HK-2 (cell line): ENCODE measurements at regions not wholly inside any gene's neighbourhood (a gene's known extent, or its start where the extent isn't known, plus 50 kb on each side); places are given as distances from the start of the nearest gene placed in this dataset.
"Not testable (repeated sequence)": the region's sequence is repeated elsewhere in the genome, so short reads cannot be mapped to it uniquely, and the experiment has no call there.

Source experiments
- DNase-seq: peaks from one replicate; pipeline ENCODE4 v3.0.0-alpha.2; 2018; ENCODE audit not compliant: unreplicated experiment

GRCh38 chr7:55261386-55261770, 103.8 kb upstream of the LANCL2 start:
- DNase-seq, result no peak

DNA sequence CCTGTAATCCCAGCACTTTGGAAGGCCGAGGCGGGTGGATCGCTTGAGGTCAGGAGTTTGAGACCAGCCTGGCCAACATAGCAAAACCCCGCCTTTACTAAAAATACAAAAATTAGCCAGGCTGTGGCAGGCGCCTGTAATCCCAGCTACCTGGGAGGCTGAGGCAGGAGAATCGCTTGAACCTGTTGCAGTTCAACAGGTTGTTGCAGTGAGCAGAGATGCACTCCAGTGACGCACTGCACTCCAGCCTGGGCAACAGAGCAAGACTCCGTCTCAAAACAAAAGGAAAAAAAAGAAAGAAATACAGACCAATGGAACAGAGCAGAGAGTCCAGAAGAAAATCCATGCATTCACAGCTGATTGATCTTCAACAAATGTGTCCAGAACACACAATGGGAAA, 99.8 kb upstream of the LANCL2 start:
- not testable (repeated sequence) for DNase-seq

DNA sequence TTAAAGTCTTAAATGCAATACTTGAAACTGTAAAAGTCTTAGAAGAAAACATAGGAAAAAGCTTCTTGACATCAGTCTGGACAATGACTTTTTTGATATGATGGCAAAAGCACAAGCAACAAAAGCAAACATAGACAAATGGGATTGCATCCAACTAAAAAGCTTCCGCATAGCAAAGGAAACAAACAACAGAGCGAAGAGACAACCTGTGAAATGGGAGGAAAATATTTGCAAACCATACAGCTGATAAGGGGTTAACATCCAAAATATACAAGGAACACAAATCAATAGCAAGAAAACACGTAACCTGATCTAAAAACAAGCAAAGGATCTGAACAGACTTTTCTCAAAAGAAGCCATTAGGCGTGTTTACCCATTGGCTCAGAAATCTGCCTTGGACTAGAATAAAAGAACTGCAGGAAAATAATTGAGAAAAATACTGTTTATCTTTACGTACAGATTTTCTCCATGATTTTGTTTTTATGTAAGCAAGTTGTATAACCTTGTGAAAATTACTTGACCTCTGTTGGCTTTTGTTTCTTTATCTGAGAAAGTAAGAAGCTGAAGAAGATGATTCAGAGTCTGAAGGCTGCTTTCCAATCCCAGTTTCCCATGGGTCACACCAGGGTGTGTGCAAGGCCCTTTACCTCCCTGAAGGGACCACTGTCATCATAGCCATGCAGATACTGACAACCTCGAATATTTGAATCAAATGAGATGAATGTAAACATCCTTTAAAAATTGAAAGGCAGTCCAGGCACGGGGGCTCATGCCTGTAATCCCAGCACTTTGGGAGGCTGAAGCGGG, 99.1 kb upstream of the LANCL2 start:
- no peak for DNase-seq

DNA sequence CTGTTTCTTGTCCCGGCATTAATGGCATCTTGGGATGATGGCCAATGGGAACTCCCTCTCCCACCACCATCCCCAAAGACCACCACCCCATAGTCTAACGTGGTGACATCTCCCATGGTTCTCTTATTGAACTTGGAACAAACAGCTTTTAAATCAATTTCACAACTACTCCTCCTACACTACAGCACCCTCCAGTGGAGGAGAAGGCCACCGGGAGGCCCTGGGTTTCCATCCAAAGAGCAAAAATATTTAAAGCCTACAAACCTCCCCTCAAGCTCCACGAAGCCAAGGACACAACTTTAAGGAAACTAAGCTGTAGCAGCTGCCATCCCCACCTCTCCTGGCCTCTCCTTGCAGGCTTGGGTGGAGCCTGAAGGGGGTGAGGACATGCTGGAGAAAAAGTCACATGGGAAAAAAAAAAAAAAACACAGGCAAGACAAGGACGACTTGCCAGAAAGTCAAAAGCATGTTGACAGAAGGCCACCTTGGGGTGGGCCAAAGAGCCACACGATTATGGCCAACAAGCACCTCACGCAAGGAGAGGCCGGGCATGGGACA, 94.0 kb upstream of the LANCL2 start:
- no peak for DNase-seq

DNA sequence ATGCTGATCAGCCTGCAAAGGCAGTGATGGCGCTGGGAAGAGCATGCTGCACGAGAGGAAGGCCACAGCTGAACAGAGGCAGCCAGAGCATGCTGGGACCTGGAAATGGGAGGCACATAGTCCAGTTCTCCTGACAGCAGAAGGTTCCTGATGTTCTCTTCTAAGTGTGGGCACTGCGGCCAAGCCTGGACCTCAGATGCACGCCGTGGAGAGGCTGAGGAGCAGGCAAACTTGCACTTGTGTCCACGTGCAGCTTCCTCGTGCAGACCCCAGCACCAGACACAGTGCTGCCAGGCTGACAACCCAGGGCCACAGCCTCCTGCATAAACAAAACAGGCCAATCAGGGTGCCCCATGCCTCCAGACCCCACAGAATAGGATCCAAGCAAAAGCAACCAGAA, 93.5 kb upstream of the LANCL2 start:
- DNase-seq, result no peak

DNA sequence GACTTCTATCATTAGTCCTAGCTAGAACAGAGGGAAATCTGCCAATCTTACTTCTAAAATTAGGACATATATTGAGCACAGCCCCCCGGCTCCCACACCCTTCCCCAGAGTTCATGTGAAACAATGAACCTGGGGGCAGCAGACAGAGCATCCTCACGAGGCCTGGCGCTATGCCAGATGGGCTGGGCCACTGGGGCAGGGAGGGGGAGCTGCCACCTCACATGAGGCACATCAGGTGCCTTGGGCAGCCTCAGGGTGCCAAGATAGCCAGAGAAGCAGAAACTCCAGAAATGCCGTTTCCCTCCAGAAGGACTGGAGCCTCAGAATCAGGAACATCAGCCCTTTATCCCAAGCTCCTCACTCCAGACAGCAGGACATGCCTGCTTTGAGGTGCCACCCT, 92.8 kb upstream of the LANCL2 start:
- no peak for DNase-seq

- no peak for DNase-seq
These were observed 91.8 kb upstream of the LANCL2 start for GRCh38 chr7:55273186-55273980.

DNA sequence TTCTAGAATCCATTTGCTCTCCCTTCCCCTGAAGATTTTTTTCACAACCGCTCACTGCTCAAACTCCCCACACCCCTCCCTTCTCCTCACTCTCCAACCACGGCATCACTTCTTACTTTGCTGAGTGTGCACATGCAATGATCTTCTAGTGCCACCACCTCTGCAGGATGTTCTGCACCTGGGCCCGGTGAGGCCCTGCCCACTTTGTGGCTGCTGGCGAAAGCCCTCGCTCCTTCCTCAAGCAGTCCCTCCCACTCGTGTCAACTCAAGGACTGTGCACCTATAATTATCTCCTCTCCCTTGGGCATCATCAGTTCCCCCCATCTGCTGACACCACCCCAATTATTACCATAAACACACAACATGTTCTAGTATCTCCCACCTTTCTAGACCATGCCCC, 91.0 kb upstream of the LANCL2 start:
- DNase-seq, result no peak

DNA sequence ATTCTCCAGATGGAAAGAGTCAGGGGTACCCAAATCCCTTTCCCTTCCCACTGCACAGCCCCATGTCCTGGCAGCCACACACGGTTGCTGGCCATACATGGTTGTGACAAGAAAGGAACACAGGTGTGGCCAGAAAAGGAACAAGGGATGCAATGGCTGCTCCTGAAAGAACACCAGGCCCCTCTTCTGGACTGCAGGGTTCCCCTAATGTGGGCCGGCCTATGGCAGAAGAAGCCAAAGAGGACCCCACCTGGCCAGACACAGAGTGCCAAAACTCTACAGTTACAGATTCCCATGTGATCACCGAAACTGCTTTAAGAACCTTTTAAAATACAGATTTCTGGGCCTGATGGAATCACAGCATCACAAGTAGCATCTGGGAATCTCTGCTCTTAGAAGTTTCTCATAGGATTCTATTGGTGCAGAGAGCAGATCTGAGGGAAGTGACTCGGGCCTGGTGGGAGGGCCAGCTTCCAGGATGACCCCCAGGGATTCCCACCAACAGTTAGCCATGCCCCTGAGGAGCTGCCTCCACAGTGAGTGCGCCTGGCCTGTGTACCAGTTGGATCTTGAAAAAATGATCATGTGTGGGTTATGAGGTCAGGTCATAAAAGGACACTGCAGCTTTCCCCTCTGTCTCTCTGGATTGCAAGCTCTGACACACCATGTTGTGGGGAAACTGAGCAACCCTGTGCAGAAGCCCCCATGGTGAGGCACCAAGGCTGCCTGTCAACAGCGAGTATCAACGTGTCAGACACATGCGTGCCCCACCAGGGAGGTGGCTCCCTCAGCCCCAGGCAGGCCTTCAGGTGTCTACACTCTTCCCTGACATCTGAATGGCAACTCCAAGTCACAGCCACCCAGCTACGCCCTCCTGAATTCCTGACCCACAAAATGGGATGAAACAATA, 89.6 kb upstream of the LANCL2 start:
- DNase-seq, result no peak

DNA sequence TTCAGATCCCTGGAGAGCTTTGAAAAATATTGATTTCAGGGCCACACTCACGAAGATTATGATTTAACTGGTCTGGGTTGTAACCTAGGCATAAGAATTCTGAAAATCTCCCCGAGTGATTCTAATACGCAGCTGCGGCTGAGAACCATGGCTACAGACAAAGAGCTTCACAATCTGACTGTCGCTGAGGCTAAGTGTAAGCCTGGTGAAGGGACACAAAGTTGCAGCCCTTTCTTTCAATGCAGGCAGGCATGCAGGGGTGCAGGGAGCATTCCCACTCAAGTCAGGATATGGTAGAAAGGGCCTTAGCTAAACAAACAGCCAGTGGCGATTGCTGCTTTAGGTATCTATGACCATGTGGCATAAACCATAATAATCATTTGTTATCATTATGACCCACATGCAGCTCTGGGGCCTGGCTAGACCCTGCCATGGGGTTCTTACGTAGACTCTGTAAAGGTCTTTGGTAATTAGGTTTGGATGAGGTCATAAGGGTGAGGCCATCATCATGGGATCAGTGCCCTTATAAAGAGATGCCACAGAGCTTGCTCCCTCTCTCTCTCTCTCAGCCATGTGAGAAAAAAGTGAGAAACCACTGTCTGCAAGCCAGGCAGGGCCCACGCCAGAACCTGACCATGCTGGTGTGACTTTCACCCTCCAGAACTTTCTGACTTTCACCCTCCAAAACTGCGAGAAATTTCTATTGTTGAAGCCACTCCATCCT, 88.4 kb upstream of the LANCL2 start:
- DNase-seq, result no peak

DNA sequence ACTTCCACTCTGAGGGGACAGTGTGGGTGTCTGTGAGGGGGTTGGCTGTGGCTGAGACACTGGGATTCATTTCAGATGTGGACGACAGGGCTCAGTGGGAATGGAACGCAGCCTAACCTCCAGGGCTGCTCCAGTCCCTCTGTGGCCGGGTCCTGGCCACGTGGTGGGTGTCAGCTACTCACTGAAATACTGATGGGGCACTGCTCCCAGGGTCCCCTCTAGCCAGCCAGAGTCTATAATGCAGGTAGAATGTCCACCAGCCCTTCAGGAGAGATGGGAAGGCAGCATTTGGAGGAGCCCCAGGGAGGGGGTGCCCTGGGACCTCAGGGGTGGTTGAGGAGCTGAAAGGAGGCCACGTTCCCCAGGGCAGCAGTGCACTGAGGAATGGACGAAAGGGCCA, 87.2 kb upstream of the LANCL2 start:
- no peak for DNase-seq

- no peak for DNase-seq
These were observed 86.8 kb upstream of the LANCL2 start for GRCh38 chr7:55278321-55278720.

GRCh38 chr7:55279080-55279845, 85.9 kb upstream of the LANCL2 start:
- no peak for DNase-seq

GRCh38 chr7:55280031-55280454, 85.1 kb upstream of the LANCL2 start:
- DNase-seq, result peak; percentile 46

DNA sequence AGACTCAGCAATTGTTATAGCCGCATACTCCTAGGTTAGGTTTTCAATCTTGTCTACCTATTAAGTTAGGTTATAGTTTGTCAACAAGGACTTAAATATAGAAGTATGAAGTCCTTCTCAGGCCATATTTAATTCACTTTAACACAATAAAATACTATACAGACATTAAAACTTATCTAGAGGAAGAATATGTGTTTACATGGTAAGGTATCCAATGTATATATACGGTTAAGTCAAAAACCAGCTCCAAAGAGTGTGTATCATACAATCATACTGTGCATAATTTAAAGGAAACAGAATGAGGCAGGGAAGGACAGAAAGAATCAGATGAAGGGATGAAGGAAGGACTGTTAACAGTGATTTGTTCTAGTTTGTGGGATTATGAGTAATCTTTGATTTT, 79.5 kb upstream of the LANCL2 start:
- DNase-seq, result no peak

DNA sequence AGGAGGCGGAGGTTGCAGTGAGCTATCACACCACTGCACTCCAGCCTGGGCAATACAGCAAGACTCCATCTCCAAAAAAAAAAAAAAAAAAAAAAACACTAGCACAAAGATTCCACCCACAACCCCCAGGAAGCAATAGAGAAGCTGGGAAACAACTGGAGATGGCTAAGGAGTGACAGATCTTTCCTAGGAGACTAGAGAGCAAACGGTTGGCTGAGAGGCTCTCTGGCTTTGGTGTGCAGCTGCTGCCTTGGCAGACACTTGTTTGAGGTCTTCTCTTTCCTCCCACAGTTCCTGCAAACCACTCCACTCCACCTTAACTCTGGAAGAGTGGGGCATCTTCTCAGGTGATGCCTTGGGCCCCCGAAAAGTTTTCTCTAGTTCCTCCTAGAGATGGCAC, 78.5 kb upstream of the LANCL2 start:
- DNase-seq, result no peak

DNA sequence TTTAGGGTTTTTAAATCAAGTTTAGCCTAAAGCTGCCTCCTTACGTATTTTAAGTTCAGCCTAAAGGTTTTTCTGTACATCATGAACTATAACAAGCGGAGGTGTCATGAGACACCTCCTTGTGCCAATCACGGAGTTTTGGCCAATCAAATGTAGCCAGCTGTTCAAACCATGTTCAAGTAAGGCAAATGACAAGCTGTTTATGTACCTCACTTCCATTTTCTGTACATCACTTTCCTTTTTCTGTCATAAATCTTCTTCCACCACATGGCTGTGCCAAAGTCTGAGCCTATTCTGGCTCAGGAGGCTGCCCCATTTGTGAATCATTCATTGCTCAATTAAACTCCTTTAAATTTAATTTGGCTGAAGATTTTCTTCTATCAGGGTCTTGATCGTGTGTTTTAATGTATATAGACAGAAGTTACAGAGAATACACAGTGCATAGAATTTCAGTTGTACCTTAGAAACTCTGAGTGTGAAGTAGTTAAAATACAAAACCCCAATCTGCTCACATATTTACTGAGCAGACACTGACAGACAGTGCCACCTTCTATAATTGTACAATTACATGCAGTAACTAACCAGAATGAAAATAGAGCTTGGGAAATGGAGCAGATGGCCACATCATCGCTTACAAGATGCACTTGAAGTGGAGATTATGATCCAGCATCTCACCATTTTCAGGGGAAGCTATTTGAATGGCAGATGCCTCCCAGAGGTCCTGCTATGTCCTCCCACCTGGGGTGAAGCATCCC, 76.9 kb upstream of the LANCL2 start:
- DNase-seq, result no peak

- no peak for DNase-seq
These were observed 69.1 kb upstream of the LANCL2 start for GRCh38 chr7:55296070-55296469.

DNA sequence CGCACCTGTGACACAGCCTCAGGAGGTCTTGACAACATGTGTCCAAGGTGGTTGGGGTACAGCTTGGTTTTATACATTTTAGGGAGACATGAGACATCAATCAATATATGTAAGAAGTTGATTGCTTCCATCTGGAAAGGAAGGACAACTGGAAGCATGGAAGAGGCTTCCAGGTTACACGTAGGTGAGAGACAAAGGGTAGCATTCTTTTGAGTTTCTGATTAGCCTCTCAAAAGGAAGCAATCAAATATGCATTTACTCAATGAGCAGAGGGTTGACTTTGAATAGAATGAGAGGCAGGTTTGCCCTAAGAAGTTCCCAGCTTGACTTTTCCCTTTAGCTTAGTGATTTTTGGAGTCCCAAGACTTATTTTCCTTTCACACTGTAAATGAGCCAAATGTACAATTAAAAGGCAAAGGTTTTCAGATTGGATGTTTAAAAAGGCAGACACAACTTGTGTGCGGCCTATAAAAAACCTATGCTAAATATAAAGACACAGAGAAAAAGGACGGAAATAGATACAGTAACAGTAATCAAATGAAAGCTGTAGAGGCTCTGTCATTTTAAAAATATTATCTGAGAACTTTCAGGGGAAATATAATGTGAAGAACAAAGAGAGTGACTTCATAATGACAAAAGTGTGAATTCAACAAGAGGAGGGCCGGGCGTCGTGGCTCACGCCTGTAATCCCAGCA, 65.7 kb upstream of the LANCL2 start:
- DNase-seq, result no peak
